Heart left ventricle (tissue), 16 donors: ENCODE measurements at regions not wholly inside any gene's neighbourhood (a gene's known extent, or its start where the extent isn't known, plus 50 kb on each side); places are given as distances from the start of the nearest gene placed in this dataset.

ENCODE experiments used
- ATAC-seq, 4 donors: fragments of 200-7000 bp; cut with Tn5 transposase; one replicate each; pipeline ENCODE4 v1.9.1; 2020 to 2022; ENCODE audit warnings: moderate library complexity in 4 of 4, mild to moderate bottlenecking in 3 of 4, moderate number of reproducible peaks in 1 of 4
- DNase-seq, 5 donors: peaks; one replicate each; pipeline ENCODE4 v3.0.0-alpha.2; 2020
- H3K27ac ChIP-seq, 12 donors: fragments of 200-600 bp; sonication (generic) in 4 of 12; one replicate each; pipeline versions ENCODE4 v1.5.0 to v1.8.0; 2016 to 2022; ENCODE audit warnings: mild to moderate bottlenecking in 2 of 12
- H3K27me3 ChIP-seq, 9 donors: fragments of 200-600 bp; sonication (generic) in 2 of 9; one replicate each; pipeline versions ENCODE4 v1.5.1 to v1.8.0; 2016 to 2022; ENCODE audit warnings: mild to moderate bottlenecking in 3 of 9
- H3K36me3 ChIP-seq, 9 donors: fragments of 200-600 bp; sonication (generic) in 2 of 9; one replicate each; pipeline versions ENCODE4 v1.5.0 to v1.8.0; 2018 to 2022; ENCODE audit warnings: mild to moderate bottlenecking in 2 of 9
- H3K4me1 ChIP-seq, 12 donors: fragments of 200-600 bp; sonication (generic) in 4 of 12; one replicate each; pipeline versions ENCODE4 v1.5.0 to v1.8.0; 2016 to 2022; ENCODE audit warnings: mild to moderate bottlenecking in 3 of 12
- H3K4me3 ChIP-seq, 12 donors: fragments of 200-600 bp; sonication (generic) in 4 of 12; one replicate each; pipeline versions ENCODE4 v1.5.0 to v1.8.0; 2017 to 2022; ENCODE audit warnings: mild to moderate bottlenecking in 9 of 12, moderate library complexity in 4 of 12
- H3K9me3 ChIP-seq, 12 donors: fragments of 200-600 bp; sonication (generic) in 4 of 12; one replicate each; pipeline versions ENCODE4 v1.5.0 to v1.8.0; 2016 to 2022; ENCODE audit warnings: mild to moderate bottlenecking in 1 of 12
- CTCF ChIP-seq, 12 donors: fragments of 200-600 bp; sonication (generic) in 4 of 12; IDR thresholded peaks; one replicate each; pipeline versions ENCODE4 v1.5.0 to v1.8.0; 2018 to 2022; ENCODE audit warnings: antibody characterized with exemption in 12 of 12, mild to moderate bottlenecking in 5 of 12
- POLR2A ChIP-seq, 2 donors: fragments of 450-650 bp; IDR thresholded peaks; one replicate each; pipeline ENCODE4 v1.6.1; 2017; ENCODE audit warnings: antibody characterized with exemption in 2 of 2, mild to moderate bottlenecking in 2 of 2, moderate library complexity in 2 of 2
- WGBS, 4 donors: extraction: QIAGEN DNeasy Blood & Tissue Kit in 2 of 4; methylation state at CpG; one replicate each; pipeline versions ENCODE4 v1.1.5 to v1.1.7; 2013 to 2018; 5-methylcytosine and 5-hydroxymethylcytosine counted together
- intact Hi-C, 10 donors: fragments of 100-400 bp; cut with DNase I; formaldehyde crosslinking; loops; one replicate each; pipeline versions ENCODE4 v1.11.1 to v1.14.2; 2022
- donor health status: ischemic (EF 13 %, LVEDD 7.1; RV severe dilation, severe dysfunction).
- donor health status: healthy with polysubstance abuse.
- donor health status: DM: no; HTN: yes; CAD: no.
- donor health status: DM: no; HTN: no; CAD: no.
- donor health status: ischemic (EF 25% LVEDD 6.9; RV normal size, moderate dysfunction).
- donor health status: ischemic (EF 25% LVEDD 5.7; RV mildly dilated, moderate dysfunction).
- donor health status: healthy.
- donor health status: DM: yes; HTN: yes; CAD: no.
- donor health status: ischemic (EF 35%, LVEDD 5.7; RV mildly dilated, moderate dysfunction).
- donor health status: nonischemic (EF 11% LVEDD 7.7; RV severe dilation, severe dysfunction).
- donor health status: DM: yes; HTN: yes; CAD: no.
- donor health status: PGD.
- donor health status: ischemic (EF 29% LVEDD 5.4; RV normal size, mild dysfunction).
- donor health status: nonischemic (EF 23%, LVEDD 6.1; RV moderate dilation, normal function).

- ATAC-seq: no peak
- Histone ChIP-seq H3K27ac (no peak overlapping the region), H3K4me1 (no peaks in the 10 kb centered on the region), H3K9me3 (no peaks in the 10 kb centered on the region), H3K36me3 (no peaks in the 10 kb centered on the region), H3K4me3 (no peak overlapping the region), H3K27me3 (no peaks in the 10 kb centered on the region)
- intact Hi-C loops: no loop called here
- DNase-seq: no peak
- TF ChIP-seq POLR2A (IDR thresholded peaks at IDR 0.05) (no peak), CTCF (IDR thresholded peaks at IDR 0.05) (no peak)
- 41 to 55% (median 45%) methylated on average over 2 of the region's 2 CpGs for WGBS, 4 donors
Measured at GRCh38 chr4:35175894-35176293, 1068.4 kb downstream of the ARAP2 start.

- ATAC-seq: no peak
Measured at GRCh38 chr4:35182451-35182850, 1061.9 kb downstream of the ARAP2 start.

GRCh38 chr4:35189988-35190613, 1054.2 kb downstream of the ARAP2 start:
- Histone ChIP-seq H3K36me3 (no peaks in the 10 kb centered on the region), H3K27me3 (no peaks in the 10 kb centered on the region), H3K4me3 (no peak overlapping the region), H3K4me1 (no peaks in the 10 kb centered on the region), H3K27ac (no peak overlapping the region), H3K9me3 (no peaks in the 10 kb centered on the region)
- WGBS, 4 donors: 34 to 50% (median 40%) methylated on average over 3 of the region's 3 CpGs
- DNase-seq: no peak
- intact Hi-C loops: no loop called here
- ATAC-seq: no peak
- no peak for TF ChIP-seq POLR2A (IDR thresholded peaks at IDR 0.05)
- TF ChIP-seq CTCF (IDR thresholded peaks at IDR 0.05): no peak

More at GRCh38 chr4:35182451-35182850, 1061.9 kb downstream of the ARAP2 start:
- Histone ChIP-seq H3K4me1 (no peaks in the 10 kb centered on the region), H3K36me3 (no peaks in the 10 kb centered on the region), H3K4me3 (no peak overlapping the region), H3K9me3 (peaks cover 0 to 5% (median 0%) of the 10 kb centered on the region in 12 donors), H3K27me3 (no peaks in the 10 kb centered on the region), H3K27ac (no peak overlapping the region)
- TF ChIP-seq POLR2A (IDR thresholded peaks at IDR 0.05) (no peak), CTCF (IDR thresholded peaks at IDR 0.05) (no peak)
- DNase-seq: peak in 1 of 5 donors; percentile 40
- intact Hi-C loops: no loop called here

GRCh38 chr4:35201403-35201802, 1042.9 kb downstream of the ARAP2 start:
- intact Hi-C loops: no loop called here
- 84 to 91% (median 89%) methylated on average over 2 of the region's 2 CpGs for WGBS, 4 donors
- TF ChIP-seq CTCF (IDR thresholded peaks at IDR 0.05) (no peak), POLR2A (IDR thresholded peaks at IDR 0.05) (no peak)
- H3K9me3 ChIP-seq: peaks cover 0 to 11% (median 1%) of the 10 kb centered on the region in 12 donors
- no peak for DNase-seq
- H3K4me3 ChIP-seq: no peak overlapping the region
- H3K27me3 ChIP-seq: no peaks in the 10 kb centered on the region
- no peak for ATAC-seq
- H3K4me1 ChIP-seq: no peaks in the 10 kb centered on the region
- no peak overlapping the region for H3K27ac ChIP-seq
- H3K36me3 ChIP-seq: no peaks in the 10 kb centered on the region
